Vagina (tissue), 2 donors: ENCODE measurements at regions not wholly inside any gene's neighbourhood (a gene's known extent, or its start where the extent isn't known, plus 50 kb on each side); places are given as distances from the start of the nearest gene placed in this dataset.

Source experiments
- DNase-seq, 2 donors: peaks; one replicate each; pipeline ENCODE4 v3.0.0-alpha.2; 2017; ENCODE audit errors: extremely low spot score in 2 of 2
- H3K27ac ChIP-seq: fragments of 200-600 bp; sonication (generic); one replicate; pipeline ENCODE4 v1.5.1; 2019
- H3K27me3 ChIP-seq: fragments of 200-600 bp; sonication (generic); one replicate; pipeline ENCODE4 v1.5.1; 2019
- H3K36me3 ChIP-seq, 2 donors: fragments of 200-600 bp; sonication (generic); one replicate each; pipeline ENCODE4 v1.5.1; 2017 to 2019
- H3K4me1 ChIP-seq: fragments of 200-600 bp; sonication (generic); one replicate; pipeline ENCODE4 v1.5.1; 2019
- H3K4me3 ChIP-seq, 2 donors: fragments of 200-600 bp; sonication (generic); 1 replicate in 1 of 2; 2 replicates in 1 of 2; pipeline ENCODE4 v1.5.1; 2016 to 2019
- H3K9me3 ChIP-seq: fragments of 200-600 bp; sonication (generic); one replicate; pipeline ENCODE4 v1.5.1; 2019
- CTCF ChIP-seq, 3 experiments: fragments of 450-650 bp in 2 of 3; fragments of 200-600 bp in 1 of 3; sonication (generic) in 1 of 3; IDR thresholded peaks; one replicate each; pipeline ENCODE4 v1.5.1; 2017 to 2019; ENCODE audit warnings: antibody characterized with exemption in 3 of 3, mild to moderate bottlenecking in 2 of 3, moderate library complexity in 2 of 3
- POLR2A ChIP-seq, 2 donors: fragments of 450-650 bp; IDR thresholded peaks; one replicate each; pipeline ENCODE4 v1.6.1; 2017; ENCODE audit warnings: antibody characterized with exemption in 2 of 2, mild to moderate bottlenecking in 2 of 2, moderate library complexity in 2 of 2
- POLR2AphosphoS5 ChIP-seq, 2 donors: sonication (generic); formaldehyde crosslinking; IDR thresholded peaks; one replicate each; pipeline ENCODE4 v1.9.0; 2017; ENCODE audit warnings: antibody characterized with exemption in 2 of 2, mild to moderate bottlenecking in 2 of 2, low read depth in 1 of 2; ENCODE audit not compliant: insufficient read depth in 1 of 2
- intact Hi-C: fragments of 100-400 bp; cut with DNase I; formaldehyde crosslinking; loops from one replicate; pipeline ENCODE4 v1.15.1; 2023

- intact Hi-C loops = no loop called here
- TF ChIP-seq POLR2A (IDR thresholded peaks at IDR 0.05) = no peak
- no peak for TF ChIP-seq POLR2AphosphoS5 (IDR thresholded peaks at IDR 0.05; ENCODE audit: insufficient read depth in 1 of 2, low read depth in 1 of 2)
- no peak for TF ChIP-seq CTCF (IDR thresholded peaks at IDR 0.05)
- no peaks in the 10 kb centered on the region for H3K27me3 ChIP-seq
- peaks cover 14% of the 10 kb centered on the region for H3K4me1 ChIP-seq
- no peak overlapping the region for H3K27ac ChIP-seq
- H3K36me3 ChIP-seq = no peaks in the 10 kb centered on the region
- H3K4me3 ChIP-seq = no peak overlapping the region
- no peak for DNase-seq
- H3K9me3 ChIP-seq = no peaks in the 10 kb centered on the region
Measured at GRCh38 chr11:69414773-69415187, 66.7 kb upstream of the LINC01488 start.

- Histone ChIP-seq H3K27ac (no peak overlapping the region), H3K4me1 (peaks cover 14% of the 10 kb centered on the region), H3K9me3 (no peaks in the 10 kb centered on the region), H3K4me3 (no peak overlapping the region), H3K27me3 (no peaks in the 10 kb centered on the region), H3K36me3 (no peaks in the 10 kb centered on the region)
- TF ChIP-seq CTCF (IDR thresholded peaks at IDR 0.05) (no peak), POLR2A (IDR thresholded peaks at IDR 0.05) (no peak), POLR2AphosphoS5 (IDR thresholded peaks at IDR 0.05; ENCODE audit: insufficient read depth in 1 of 2, low read depth in 1 of 2) (no peak)
- no peak for DNase-seq
- intact Hi-C loops = no loop called here
Measured at GRCh38 chr11:69415411-69416142, 65.9 kb upstream of the LINC01488 start.

DNA sequence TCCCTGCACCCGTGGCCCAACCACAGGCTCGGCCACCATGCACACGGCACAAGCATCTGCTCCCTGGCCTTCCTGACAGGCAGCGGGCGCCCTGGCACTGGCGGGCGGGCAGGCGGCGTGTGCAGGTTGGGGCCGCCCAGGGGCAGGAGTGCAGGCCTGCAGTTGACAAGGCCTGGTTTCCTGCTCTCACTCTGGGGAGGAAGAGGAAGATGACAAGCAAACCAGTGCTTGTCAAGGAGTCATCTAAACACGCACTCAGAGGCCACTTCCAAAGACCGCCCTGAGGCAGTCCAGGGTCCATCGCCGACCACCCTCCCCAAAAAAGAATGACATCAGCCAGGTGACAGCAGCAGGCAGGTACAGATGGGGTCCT, 65.3 kb upstream of the LINC01488 start:
- intact Hi-C loops = no loop called here
- Histone ChIP-seq H3K36me3 (no peaks in the 10 kb centered on the region), H3K27me3 (no peaks in the 10 kb centered on the region), H3K9me3 (no peaks in the 10 kb centered on the region), H3K27ac (no peak overlapping the region), H3K4me3 (no peak overlapping the region), H3K4me1 (peaks cover 14% of the 10 kb centered on the region)
- no peak for DNase-seq
- TF ChIP-seq POLR2AphosphoS5 (IDR thresholded peaks at IDR 0.05; ENCODE audit: insufficient read depth in 1 of 2, low read depth in 1 of 2) (no peak), POLR2A (IDR thresholded peaks at IDR 0.05) (no peak), CTCF (IDR thresholded peaks at IDR 0.05) (no peak)

DNA sequence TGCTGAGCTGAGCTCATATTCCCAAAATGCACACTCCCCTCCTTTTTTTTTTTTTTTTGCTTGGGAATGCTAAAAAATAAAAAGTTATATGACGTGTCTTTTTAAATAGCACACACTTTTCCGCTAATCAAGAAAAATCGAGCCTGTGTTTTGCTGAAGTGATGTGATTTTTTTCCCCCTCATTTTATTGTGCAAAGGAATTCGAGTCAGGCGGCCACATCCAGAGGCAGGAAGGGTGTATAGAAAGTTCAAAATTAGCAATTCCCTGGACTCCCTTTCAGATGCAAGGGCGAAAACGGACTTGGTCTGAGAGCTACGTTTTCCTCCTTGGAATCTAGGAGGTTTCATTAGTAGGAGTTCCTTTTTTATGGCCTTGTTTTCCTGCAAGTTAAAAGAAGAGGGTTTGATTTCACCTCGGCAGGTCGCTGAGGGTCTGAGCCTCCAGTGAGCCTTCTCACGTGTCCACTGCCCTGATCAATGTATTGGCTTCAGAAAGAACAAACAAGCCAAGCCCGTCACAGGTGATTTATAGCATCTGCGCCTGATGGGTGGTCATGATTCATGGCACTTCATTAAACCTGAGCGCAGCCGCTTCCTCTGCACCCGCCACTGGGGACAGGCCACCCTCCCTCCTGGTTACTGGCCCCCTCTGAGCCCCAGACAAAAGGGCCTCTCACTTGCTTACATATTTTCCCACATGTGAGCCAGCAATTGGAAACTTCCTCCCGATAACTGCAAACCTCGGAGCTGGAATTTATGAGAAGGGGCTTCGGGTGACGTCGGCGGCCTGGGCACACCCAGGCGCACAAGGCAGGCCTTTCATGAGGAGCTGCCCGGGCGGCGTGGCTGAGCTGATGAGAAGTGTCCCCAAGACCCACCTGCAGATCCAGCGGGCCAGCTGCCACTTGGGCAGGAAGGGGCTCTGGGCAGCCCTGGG, 64.4 kb upstream of the LINC01488 start:
- DNase-seq = no peak
- Histone ChIP-seq H3K4me1 (peaks cover 14% of the 10 kb centered on the region), H3K36me3 (no peaks in the 10 kb centered on the region), H3K9me3 (no peaks in the 10 kb centered on the region), H3K27me3 (no peaks in the 10 kb centered on the region), H3K27ac (no peak overlapping the region), H3K4me3 (no peak overlapping the region)
- intact Hi-C loops = no loop called here
- TF ChIP-seq CTCF (IDR thresholded peaks at IDR 0.05) = no peak
- no peak for TF ChIP-seq POLR2AphosphoS5 (IDR thresholded peaks at IDR 0.05; ENCODE audit: insufficient read depth in 1 of 2, low read depth in 1 of 2)
- no peak for TF ChIP-seq POLR2A (IDR thresholded peaks at IDR 0.05)
